Peyer's patch (tissue), 4 donors: ENCODE measurements at regions not wholly inside any gene's neighbourhood (a gene's known extent, or its start where the extent isn't known, plus 50 kb on each side); places are given as distances from the start of the nearest gene placed in this dataset.

Experiments used
- CTCF ChIP-seq, 6 experiments: fragments of 450-650 bp in 4 of 6; fragments of 200-600 bp in 2 of 6; sonication (generic) in 1 of 6; IDR thresholded peaks; one replicate each; pipeline ENCODE4 v1.5.1; 2017 to 2019; ENCODE audit warnings: antibody characterized with exemption in 6 of 6, mild to moderate bottlenecking in 3 of 6, moderate library complexity in 1 of 6
- POLR2A ChIP-seq, 2 donors: fragments of 450-650 bp; IDR thresholded peaks; one replicate each; pipeline ENCODE4 v1.5.1; 2017; ENCODE audit warnings: antibody characterized with exemption in 2 of 2, mild to moderate bottlenecking in 2 of 2, moderate library complexity in 2 of 2

- TF ChIP-seq CTCF (IDR thresholded peaks at IDR 0.05) = no peak
- TF ChIP-seq POLR2A (IDR thresholded peaks at IDR 0.05) = no peak
Measured at GRCh38 chr5:89504051-89504450, 621.1 kb upstream of the MEF2C start.
